Trophoblast cell (in vitro differentiated cells and primary cell): ENCODE measurements at regions not wholly inside any gene's neighbourhood (a gene's known extent, or its start where the extent isn't known, plus 50 kb on each side); places are given as distances from the start of the nearest gene placed in this dataset.
"Not testable (repeated sequence)": the region's sequence is repeated elsewhere in the genome, so short reads cannot be mapped to it uniquely, and the experiment has no call there.

Experiments used
- DNase-seq, 2 donors: peaks; one replicate each; pipeline ENCODE4 v3.0.0-alpha.2; 2016
- H2AFZ ChIP-seq: 2 replicates; pipeline ENCODE4 v1.6.1; 2013; ENCODE audit warnings: low read length, moderate library complexity, mild to moderate bottlenecking; ENCODE audit not compliant: insufficient read depth, poor library complexity
- H2AK5ac ChIP-seq: 2 replicates; pipeline ENCODE4 v1.6.1; 2013; ENCODE audit warnings: mild to moderate bottlenecking, low read length
- H2BK120ac ChIP-seq: 2 replicates; pipeline ENCODE4 v1.6.1; 2013; ENCODE audit warnings: low read length, mild to moderate bottlenecking, moderate library complexity; ENCODE audit not compliant: insufficient read depth, poor library complexity
- H2BK12ac ChIP-seq: 2 replicates; pipeline ENCODE4 v1.6.1; 2013; ENCODE audit warnings: mild to moderate bottlenecking, low read length, moderate library complexity
- H2BK5ac ChIP-seq: 2 replicates; pipeline ENCODE4 v1.6.1; 2013; ENCODE audit warnings: low read length, low read depth, moderate library complexity, mild to moderate bottlenecking; ENCODE audit not compliant: poor library complexity
- H3K14ac ChIP-seq: 2 replicates; pipeline ENCODE4 v1.6.1; 2013; ENCODE audit warnings: mild to moderate bottlenecking, low read length
- H3K18ac ChIP-seq: 2 replicates; pipeline ENCODE4 v1.6.1; 2013; ENCODE audit warnings: mild to moderate bottlenecking, low read length
- H3K23ac ChIP-seq: 2 replicates; pipeline ENCODE4 v1.6.1; 2013; ENCODE audit warnings: low read length
- H3K27ac ChIP-seq: 2 replicates; pipeline ENCODE4 v1.5.1; 2013; ENCODE audit warnings: low read depth, mild to moderate bottlenecking, inconsistent platforms, low read length, moderate library complexity
- H3K27me3 ChIP-seq: 2 replicates; pipeline ENCODE4 v1.6.1; 2013; ENCODE audit warnings: inconsistent platforms, mild to moderate bottlenecking, low read length, moderate library complexity; ENCODE audit not compliant: insufficient read depth
- H3K36me3 ChIP-seq, 2 experiments: 1 replicate in 1 of 2; 2 replicates in 1 of 2; pipeline ENCODE4 v1.6.1; 2013; ENCODE audit warnings: low read length in 2 of 2, mild to moderate bottlenecking in 2 of 2, moderate library complexity in 1 of 2; ENCODE audit not compliant: insufficient read depth in 2 of 2, control insufficient read depth in 1 of 2
- H3K4ac ChIP-seq: 2 replicates; pipeline ENCODE4 v1.6.1; 2013; ENCODE audit warnings: low read depth, mild to moderate bottlenecking, low read length, moderate library complexity
- H3K4me1 ChIP-seq, 2 experiments: 1 replicate in 1 of 2; 2 replicates in 1 of 2; pipeline ENCODE4 v1.6.1; 2013; ENCODE audit warnings: low read length in 2 of 2, mild to moderate bottlenecking in 2 of 2, moderate library complexity in 1 of 2; ENCODE audit not compliant: insufficient read depth in 2 of 2, control insufficient read depth in 1 of 2
- H3K4me2 ChIP-seq: 2 replicates; pipeline ENCODE4 v1.6.1; 2013; ENCODE audit warnings: inconsistent platforms, mild to moderate bottlenecking, low read length, moderate library complexity
- H3K4me3 ChIP-seq: 2 replicates; pipeline ENCODE4 v1.5.1; 2013; ENCODE audit warnings: mild to moderate bottlenecking, low read depth, low read length, inconsistent platforms
- H3K79me1 ChIP-seq: one replicate; pipeline ENCODE4 v1.6.1; 2013; ENCODE audit warnings: low read length
- H3K79me2 ChIP-seq: 2 replicates; pipeline ENCODE4 v1.6.1; 2013; ENCODE audit warnings: low read length, mild to moderate bottlenecking; ENCODE audit not compliant: control insufficient read depth, insufficient read depth, poor library complexity
- H3K9ac ChIP-seq: 2 replicates; pipeline ENCODE4 v1.6.1; 2013; ENCODE audit warnings: mild to moderate bottlenecking, low read length
- H3K9me3 ChIP-seq: 2 replicates; pipeline ENCODE4 v1.6.1; 2013; ENCODE audit warnings: low read depth, mild to moderate bottlenecking, control low read depth, inconsistent platforms, low read length; ENCODE audit not compliant: insufficient read depth
- H4K12ac ChIP-seq: 2 replicates; pipeline ENCODE4 v1.6.1; 2013; ENCODE audit warnings: low read depth, mild to moderate bottlenecking, low read length, moderate library complexity
- H4K8ac ChIP-seq: 2 replicates; pipeline ENCODE4 v1.6.1; 2013; ENCODE audit warnings: low read depth, mild to moderate bottlenecking, low read length, moderate library complexity
- H4K91ac ChIP-seq: one replicate; pipeline ENCODE4 v1.6.1; 2013; ENCODE audit warnings: low read depth, mild to moderate bottlenecking, low read length, moderate library complexity
- WGBS: extraction: QIAGEN DNeasy Blood & Tissue Kit; methylation state at CpG from one replicate; pipeline ENCODE4 v1.1.7; 2013; ENCODE audit warnings: missing lambda C conversion rate; ENCODE audit not compliant: insufficient read length, insufficient coverage; ENCODE audit errors: extremely low coverage; 5-methylcytosine and 5-hydroxymethylcytosine counted together

DNA sequence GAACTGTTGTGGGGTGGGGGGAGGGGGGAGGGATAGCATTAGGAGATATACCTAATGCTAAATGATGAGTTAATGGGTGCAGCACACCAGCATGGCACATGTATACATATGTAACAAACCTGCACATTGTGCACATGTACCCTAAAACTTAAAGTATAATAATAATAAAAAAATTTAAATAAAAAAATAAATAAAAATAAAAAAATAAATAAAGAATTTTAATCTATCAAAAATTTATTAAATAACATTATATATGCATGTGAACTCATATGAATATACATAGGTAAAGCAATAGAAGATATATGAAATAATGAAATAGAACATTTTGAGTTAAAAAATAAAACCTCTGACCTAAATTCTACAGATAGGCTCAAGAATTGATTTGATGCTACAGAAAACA is 764.2 kb upstream of the LRATD1 start:
- H3K79me1 ChIP-seq, H3K9ac ChIP-seq, DNase-seq, H3K9me3 ChIP-seq, H3K27ac ChIP-seq, H3K27me3 ChIP-seq, H3K36me3 ChIP-seq, H4K91ac ChIP-seq, H4K8ac ChIP-seq, H2AK5ac ChIP-seq, H3K18ac ChIP-seq, H3K4me1 ChIP-seq, H3K4me3 ChIP-seq, H2AFZ ChIP-seq, H2BK120ac ChIP-seq, H4K12ac ChIP-seq, H2BK5ac ChIP-seq, H3K4ac ChIP-seq, H3K4me2 ChIP-seq, H3K23ac ChIP-seq, H3K79me2 ChIP-seq, H3K14ac ChIP-seq, H2BK12ac ChIP-seq: not testable (repeated sequence)

DNA sequence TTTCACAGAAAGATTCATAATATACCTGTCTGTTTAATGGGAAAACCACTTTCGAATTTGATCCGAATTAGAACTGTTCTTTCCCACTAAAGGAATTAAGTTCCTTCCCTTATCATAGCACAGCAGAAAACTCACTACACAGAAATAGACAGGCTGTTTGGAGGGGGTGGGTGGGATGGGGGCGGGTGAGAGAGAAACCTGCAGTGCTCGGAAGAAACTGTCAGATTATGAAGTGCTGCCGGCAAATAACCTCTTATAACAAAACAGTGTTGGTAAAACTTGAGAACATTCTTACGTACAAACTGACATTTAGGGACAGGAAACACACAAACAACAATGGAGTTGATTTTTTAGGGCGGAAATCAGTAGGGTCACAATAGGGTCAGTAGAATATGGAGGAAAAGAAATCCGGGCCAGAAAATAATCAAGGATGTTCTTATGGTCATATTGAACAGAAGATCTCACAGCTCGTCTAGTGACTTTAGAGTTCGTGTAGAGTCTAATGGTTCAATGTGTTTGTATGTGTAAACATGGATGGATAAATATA is 756.0 kb upstream of the LRATD1 start:
- no peak overlapping the region for H3K4me2 ChIP-seq
- H3K79me1 ChIP-seq, result no peaks in the 10 kb centered on the region
- H4K8ac ChIP-seq, result no peak overlapping the region
- H4K12ac ChIP-seq, result no peak overlapping the region
- H4K91ac ChIP-seq, result no peak overlapping the region
- no peak overlapping the region for H3K9ac ChIP-seq
- H3K18ac ChIP-seq, result no peak overlapping the region
- H3K36me3 ChIP-seq, result no peaks in the 10 kb centered on the region
- H2BK120ac ChIP-seq, result no peak overlapping the region
- no peak overlapping the region for H3K4ac ChIP-seq
- H3K4me3 ChIP-seq, result no peak overlapping the region
- no peak overlapping the region for H2AFZ ChIP-seq
- H3K14ac ChIP-seq, result no peak overlapping the region
- H3K27me3 ChIP-seq, result no peaks in the 10 kb centered on the region
- no peak for DNase-seq
- H3K79me2 ChIP-seq, result no peaks in the 10 kb centered on the region
- H2BK5ac ChIP-seq, result no peak overlapping the region
- H3K23ac ChIP-seq, result no peak overlapping the region
- no peak overlapping the region for H3K27ac ChIP-seq
- no peak overlapping the region for H2AK5ac ChIP-seq
- no CpG with 5 or more reads among the region's 10 CpGs for WGBS
- no peaks in the 10 kb centered on the region for H3K4me1 ChIP-seq
- no peaks in the 10 kb centered on the region for H3K9me3 ChIP-seq
- H2BK12ac ChIP-seq, result no peak overlapping the region

DNA sequence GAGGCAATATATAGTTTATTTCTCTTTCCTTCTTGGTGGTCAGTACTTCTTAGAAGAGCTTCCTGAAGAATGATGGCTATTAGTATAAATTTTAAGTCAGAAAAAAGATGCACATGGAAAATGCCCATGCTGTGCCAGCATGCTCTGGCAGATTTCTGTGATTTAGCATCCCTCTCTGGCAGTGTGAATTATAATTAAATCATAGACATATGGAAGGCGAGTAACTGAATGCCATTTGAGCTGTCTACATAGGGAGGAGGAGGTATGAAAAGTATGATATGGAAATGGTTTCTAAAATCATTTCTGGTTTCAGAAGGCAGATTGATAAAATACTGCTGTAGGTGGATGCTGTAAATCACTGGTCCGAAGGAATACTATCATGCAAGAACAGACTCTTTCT is 754.9 kb upstream of the LRATD1 start:
- Histone ChIP-seq H4K12ac (no peak overlapping the region), H3K4me3 (no peak overlapping the region), H2BK120ac (no peak overlapping the region), H3K14ac (no peak overlapping the region), H3K9ac (no peak overlapping the region), H3K4me2 (no peak overlapping the region), H2BK12ac (no peak overlapping the region), H3K27me3 (no peaks in the 10 kb centered on the region), H4K8ac (no peak overlapping the region), H3K4ac (no peak overlapping the region), H3K18ac (no peak overlapping the region), H3K79me2 (no peaks in the 10 kb centered on the region), H2AK5ac (no peak overlapping the region), H3K79me1 (no peaks in the 10 kb centered on the region), H3K9me3 (no peaks in the 10 kb centered on the region), H3K23ac (no peak overlapping the region), H2AFZ (no peak overlapping the region), H4K91ac (no peak overlapping the region), H3K27ac (no peak overlapping the region), H3K36me3 (no peaks in the 10 kb centered on the region), H3K4me1 (no peaks in the 10 kb centered on the region), H2BK5ac (no peak overlapping the region)
- no CpG with 5 or more reads among the region's 2 CpGs for WGBS
- DNase-seq, result no peak

DNA sequence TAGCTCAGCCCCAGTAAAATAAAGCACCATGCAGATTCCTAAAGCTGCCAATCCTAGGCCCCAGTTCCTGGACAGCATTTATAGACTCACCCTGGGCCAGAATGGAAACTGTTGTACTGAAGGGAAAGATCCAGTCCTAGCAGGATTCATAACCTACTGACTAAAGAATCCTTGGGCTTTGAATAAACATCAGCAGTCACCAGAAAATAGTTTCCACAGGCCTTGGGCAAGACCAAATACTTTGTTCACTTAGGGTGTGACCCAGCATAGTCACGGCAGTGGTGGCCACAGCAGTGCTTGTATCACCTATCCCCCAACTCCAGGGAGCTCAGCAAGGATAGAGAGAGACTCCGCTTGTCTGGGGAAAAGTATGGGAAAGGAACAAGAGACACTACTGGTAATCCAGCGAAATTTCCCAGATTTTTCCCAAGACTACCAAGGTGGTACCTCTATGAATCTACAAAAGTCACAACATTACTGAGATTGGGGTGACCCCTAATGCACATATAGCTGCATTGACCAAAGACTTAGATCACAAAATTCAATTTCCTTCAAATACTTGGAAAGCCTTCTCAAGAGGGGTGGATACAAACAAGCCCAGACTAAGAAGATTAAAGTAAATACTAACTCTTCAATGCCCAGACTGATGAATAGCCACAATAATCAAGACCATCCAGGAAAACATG is 748.1 kb upstream of the LRATD1 start:
- H3K23ac ChIP-seq, result no peak overlapping the region
- no peaks in the 10 kb centered on the region for H3K4me1 ChIP-seq
- DNase-seq, result peak in 1 of 2 donors; percentile 7
- no peak overlapping the region for H2BK12ac ChIP-seq
- H3K79me1 ChIP-seq, result no peaks in the 10 kb centered on the region
- H2BK120ac ChIP-seq, result no peak overlapping the region
- H4K8ac ChIP-seq, result no peak overlapping the region
- H3K4me3 ChIP-seq, result no peak overlapping the region
- H3K4ac ChIP-seq, result no peak overlapping the region
- H3K4me2 ChIP-seq, result no peak overlapping the region
- no peak overlapping the region for H2AFZ ChIP-seq
- H3K9me3 ChIP-seq, result no peaks in the 10 kb centered on the region
- no peak overlapping the region for H3K18ac ChIP-seq
- WGBS, result no CpG with 5 or more reads among the region's 3 CpGs
- H2AK5ac ChIP-seq, result no peak overlapping the region
- H3K9ac ChIP-seq, result no peak overlapping the region
- no peak overlapping the region for H2BK5ac ChIP-seq
- no peaks in the 10 kb centered on the region for H3K79me2 ChIP-seq
- no peak overlapping the region for H4K12ac ChIP-seq
- H3K27me3 ChIP-seq, result no peaks in the 10 kb centered on the region
- H4K91ac ChIP-seq, result no peak overlapping the region
- no peaks in the 10 kb centered on the region for H3K36me3 ChIP-seq
- no peak overlapping the region for H3K27ac ChIP-seq
- no peak overlapping the region for H3K14ac ChIP-seq
